ENCODE measurements at regions not wholly inside any gene's neighbourhood (a gene's known extent, or its start where the extent isn't known, plus 50 kb on each side); places are given as distances from the start of the nearest gene placed in this dataset.

GRCh38 chr11:11135820-11136476 lies 217.1 kb downstream of the CSNK2A3 start:
- no peak for DNase-seq

- DNase-seq, result no peak
Measured at GRCh38 chr11:11129118-11129517, 223.9 kb downstream of the CSNK2A3 start.

- no peak for DNase-seq
Measured at GRCh38 chr11:11125618-11126017, 227.4 kb downstream of the CSNK2A3 start.

GRCh38 chr11:11122749-11123148 lies 230.3 kb downstream of the CSNK2A3 start:
- no peak for DNase-seq

GRCh38 chr11:11119917-11120316 lies 233.1 kb downstream of the CSNK2A3 start:
- no peak for DNase-seq

GRCh38 chr11:11117730-11118129 lies 235.3 kb downstream of the CSNK2A3 start:
- no peak for DNase-seq

- no peak for DNase-seq
Measured at GRCh38 chr11:11115475-11115874, 237.6 kb downstream of the CSNK2A3 start.

GRCh38 chr11:11113626-11114025 lies 239.4 kb downstream of the CSNK2A3 start:
- DNase-seq, result no peak

- no peak for DNase-seq
Measured at GRCh38 chr11:11108026-11108425, 245.0 kb downstream of the CSNK2A3 start.

- DNase-seq, result no peak
Measured at GRCh38 chr11:11107076-11107723, 245.8 kb downstream of the CSNK2A3 start.

- no peak for DNase-seq
Measured at GRCh38 chr11:11105361-11105760, 247.5 kb upstream of the ZBED5 start.

GRCh38 chr11:11095831-11096723 lies 238.2 kb upstream of the ZBED5 start:
- DNase-seq, result no peak

GRCh38 chr11:11090495-11090894 lies 232.6 kb upstream of the ZBED5 start:
- no peak for DNase-seq

GRCh38 chr11:11089805-11090204 lies 232.0 kb upstream of the ZBED5 start:
- DNase-seq, result no peak

GRCh38 chr11:11086979-11087378 lies 229.1 kb upstream of the ZBED5 start:
- DNase-seq, result no peak

GRCh38 chr11:11085580-11085979 lies 227.7 kb upstream of the ZBED5 start:
- DNase-seq, result no peak

GRCh38 chr11:11084337-11084736 lies 226.5 kb upstream of the ZBED5 start:
- no peak for DNase-seq

GRCh38 chr11:11083441-11083840 lies 225.6 kb upstream of the ZBED5 start:
- DNase-seq, result no peak

GRCh38 chr11:11082646-11083045 lies 224.8 kb upstream of the ZBED5 start:
- no peak for DNase-seq

- DNase-seq, result no peak
Measured at GRCh38 chr11:11081776-11082175, 223.9 kb upstream of the ZBED5 start.

- peak; percentile 42 for DNase-seq
Measured at GRCh38 chr11:11081288-11081687, 223.4 kb upstream of the ZBED5 start.

- DNase-seq, result no peak
Measured at GRCh38 chr11:11078344-11079086, 220.7 kb upstream of the ZBED5 start.
